ENCODE measurements at regions not wholly inside any gene's neighbourhood (a gene's known extent, or its start where the extent isn't known, plus 50 kb on each side); places are given as distances from the start of the nearest gene placed in this dataset.

DNA sequence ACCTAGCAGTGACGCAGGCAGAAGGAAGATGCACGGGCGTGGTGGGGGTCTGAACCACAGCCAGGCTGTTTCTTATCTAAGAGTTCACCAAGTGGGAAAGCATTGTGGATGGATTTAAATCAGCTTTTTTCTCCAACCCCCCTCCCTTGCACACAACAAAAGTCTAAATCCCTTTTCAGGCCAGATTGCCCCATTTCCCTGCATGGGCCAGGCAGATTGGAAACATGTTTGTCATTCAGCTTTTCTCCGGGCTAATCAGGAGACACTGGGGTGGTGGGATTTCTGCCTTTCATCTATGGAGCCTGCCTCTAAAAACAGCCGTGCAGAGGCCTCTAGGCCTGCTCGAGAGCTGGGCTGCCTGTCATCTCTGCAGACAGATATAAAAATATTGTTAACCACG, 166.3 kb upstream of the LEF1 start:
- Histone ChIP-seq H3K27ac (ENCODE audit: low read depth, low read length) (no peak overlapping the region), H2BK12ac (ENCODE audit: low read length) (peak overlapping the region; percentile 16), H2BK120ac (ENCODE audit: insufficient read depth, low read length, poor library complexity) (no peak overlapping the region), H2AFZ (ENCODE audit: insufficient read depth, low read length, poor library complexity) (no peak overlapping the region), H4K8ac (ENCODE audit: low read depth, low read length) (no peak overlapping the region), H3K36me3 (ENCODE audit: control insufficient read depth in 1 of 2, insufficient read depth in 2 of 2, low read length in 2 of 2) (no peaks in the 10 kb centered on the region), H3K4ac (ENCODE audit: low read depth, low read length) (no peak overlapping the region), H3K9me3 (ENCODE audit: insufficient read depth, low read depth, low read length) (no peaks in the 10 kb centered on the region), H3K23ac (ENCODE audit: low read length) (no peak overlapping the region), H3K4me3 (ENCODE audit: low read depth, low read length) (no peak overlapping the region), H3K18ac (ENCODE audit: low read length) (no peak overlapping the region), H4K12ac (ENCODE audit: low read depth, low read length) (no peak overlapping the region), H3K79me1 (ENCODE audit: low read length) (peaks cover 11% of the 10 kb centered on the region), H3K27me3 (ENCODE audit: insufficient read depth, low read length) (no peaks in the 10 kb centered on the region), H3K14ac (ENCODE audit: low read length) (no peak overlapping the region), H3K79me2 (ENCODE audit: control insufficient read depth, insufficient read depth, low read length, poor library complexity) (no peaks in the 10 kb centered on the region), H3K4me1 (ENCODE audit: control insufficient read depth in 1 of 2, insufficient read depth in 2 of 2, low read length in 2 of 2) (peaks cover 5 to 12% of the 10 kb centered on the region in 2 experiments), H2BK5ac (ENCODE audit: low read depth, low read length, poor library complexity) (no peak overlapping the region), H2AK5ac (ENCODE audit: low read length) (no peak overlapping the region), H4K91ac (ENCODE audit: low read depth, low read length) (peak overlapping the region; percentile 69), H3K4me2 (ENCODE audit: low read length) (no peak overlapping the region), H3K9ac (ENCODE audit: low read length) (no peak overlapping the region)
- DNase-seq = no peak
- no CpG with 5 or more reads among the region's 7 CpGs for WGBS (ENCODE audit: extremely low coverage, insufficient coverage, insufficient read length)

DNA sequence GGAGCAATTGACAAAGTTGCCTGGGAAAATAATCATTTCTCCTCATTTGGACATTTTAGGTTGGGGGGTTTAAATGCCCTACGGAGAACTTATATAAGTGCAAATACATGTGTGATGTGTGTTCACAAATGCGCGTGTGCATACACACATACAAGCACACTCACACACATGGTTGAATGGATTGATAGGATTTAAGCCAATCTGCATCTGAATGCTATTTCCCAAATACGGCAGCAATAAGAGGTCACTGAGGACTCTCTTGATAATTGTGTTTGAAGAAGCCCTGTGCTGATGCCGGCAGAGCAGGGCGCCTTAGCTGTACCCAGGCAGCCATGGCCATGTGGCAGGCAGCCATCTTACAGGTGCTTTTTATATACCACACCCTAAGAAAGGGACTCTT, 165.3 kb upstream of the LEF1 start:
- no peaks in the 10 kb centered on the region for H3K9me3 ChIP-seq (ENCODE audit: insufficient read depth, low read depth, low read length)
- no peak for DNase-seq
- H3K4me3 ChIP-seq (ENCODE audit: low read depth, low read length) = no peak overlapping the region
- no peak overlapping the region for H4K12ac ChIP-seq (ENCODE audit: low read depth, low read length)
- peaks cover 11% of the 10 kb centered on the region for H3K79me1 ChIP-seq (ENCODE audit: low read length)
- no peak overlapping the region for H2BK120ac ChIP-seq (ENCODE audit: insufficient read depth, low read length, poor library complexity)
- no peak overlapping the region for H3K14ac ChIP-seq (ENCODE audit: low read length)
- no peak overlapping the region for H4K91ac ChIP-seq (ENCODE audit: low read depth, low read length)
- no peak overlapping the region for H2BK5ac ChIP-seq (ENCODE audit: low read depth, low read length, poor library complexity)
- no peak overlapping the region for H3K27ac ChIP-seq (ENCODE audit: low read depth, low read length)
- H3K79me2 ChIP-seq (ENCODE audit: control insufficient read depth, insufficient read depth, low read length, poor library complexity) = no peaks in the 10 kb centered on the region
- no peak overlapping the region for H2AK5ac ChIP-seq (ENCODE audit: low read length)
- no peak overlapping the region for H3K9ac ChIP-seq (ENCODE audit: low read length)
- no CpG with 5 or more reads among the region's 6 CpGs for WGBS (ENCODE audit: extremely low coverage, insufficient coverage, insufficient read length)
- no peaks in the 10 kb centered on the region for H3K27me3 ChIP-seq (ENCODE audit: insufficient read depth, low read length)
- H3K23ac ChIP-seq (ENCODE audit: low read length) = no peak overlapping the region
- no peak overlapping the region for H4K8ac ChIP-seq (ENCODE audit: low read depth, low read length)
- no peaks in the 10 kb centered on the region for H3K36me3 ChIP-seq (ENCODE audit: control insufficient read depth in 1 of 2, insufficient read depth in 2 of 2, low read length in 2 of 2)
- no peak overlapping the region for H3K18ac ChIP-seq (ENCODE audit: low read length)
- H3K4me2 ChIP-seq (ENCODE audit: low read length) = no peak overlapping the region
- H2AFZ ChIP-seq (ENCODE audit: insufficient read depth, low read length, poor library complexity) = no peak overlapping the region
- H3K4me1 ChIP-seq (ENCODE audit: control insufficient read depth in 1 of 2, insufficient read depth in 2 of 2, low read length in 2 of 2) = peaks cover 5 to 12% of the 10 kb centered on the region in 2 experiments
- H2BK12ac ChIP-seq (ENCODE audit: low read length) = no peak overlapping the region
- H3K4ac ChIP-seq (ENCODE audit: low read depth, low read length) = no peak overlapping the region

DNA sequence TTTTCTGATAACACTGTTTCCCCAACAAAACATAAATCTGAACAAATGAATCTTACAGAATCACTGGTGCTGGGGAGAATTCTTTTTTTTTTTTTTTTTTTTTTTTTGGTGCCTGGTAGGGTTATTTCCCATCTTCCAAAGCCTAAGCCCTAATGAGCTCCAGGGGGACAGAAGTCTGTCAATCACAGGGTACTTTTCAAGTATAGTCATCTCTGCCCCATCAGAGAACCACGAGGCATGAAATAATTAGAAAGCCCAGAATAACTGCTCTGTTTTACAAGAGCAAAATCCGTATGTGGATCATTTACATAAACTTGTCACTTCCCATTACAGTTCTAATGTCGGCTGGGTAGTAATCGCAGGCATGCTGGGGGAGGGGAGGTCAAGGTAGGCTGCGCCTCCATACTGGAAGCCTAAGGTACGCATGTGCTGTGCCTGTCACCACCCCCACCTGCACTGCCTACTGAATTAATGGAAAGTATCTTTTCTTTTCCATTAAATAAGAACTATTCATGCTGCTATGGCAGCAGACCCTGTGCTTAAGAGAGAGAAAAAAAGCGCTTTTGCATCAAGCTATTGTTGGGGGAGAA, 164.7 kb upstream of the LEF1 start:
- Histone ChIP-seq H3K4me3 (ENCODE audit: low read depth, low read length) (no peak overlapping the region), H3K4me2 (ENCODE audit: low read length) (no peak overlapping the region), H3K14ac (ENCODE audit: low read length) (no peak overlapping the region), H3K79me1 (ENCODE audit: low read length) (peaks cover 9% of the 10 kb centered on the region), H3K23ac (ENCODE audit: low read length) (no peak overlapping the region), H3K18ac (ENCODE audit: low read length) (no peak overlapping the region), H2AFZ (ENCODE audit: insufficient read depth, low read length, poor library complexity) (no peak overlapping the region), H4K12ac (ENCODE audit: low read depth, low read length) (no peak overlapping the region), H3K4ac (ENCODE audit: low read depth, low read length) (no peak overlapping the region), H2BK120ac (ENCODE audit: insufficient read depth, low read length, poor library complexity) (no peak overlapping the region), H3K36me3 (ENCODE audit: control insufficient read depth in 1 of 2, insufficient read depth in 2 of 2, low read length in 2 of 2) (no peaks in the 10 kb centered on the region), H3K79me2 (ENCODE audit: control insufficient read depth, insufficient read depth, low read length, poor library complexity) (no peaks in the 10 kb centered on the region), H3K9me3 (ENCODE audit: insufficient read depth, low read depth, low read length) (no peaks in the 10 kb centered on the region), H2BK12ac (ENCODE audit: low read length) (no peak overlapping the region), H3K9ac (ENCODE audit: low read length) (no peak overlapping the region), H3K4me1 (ENCODE audit: control insufficient read depth in 1 of 2, insufficient read depth in 2 of 2, low read length in 2 of 2) (peaks cover 4 to 10% of the 10 kb centered on the region in 2 experiments), H3K27ac (ENCODE audit: low read depth, low read length) (no peak overlapping the region), H3K27me3 (ENCODE audit: insufficient read depth, low read length) (no peaks in the 10 kb centered on the region), H2BK5ac (ENCODE audit: low read depth, low read length, poor library complexity) (no peak overlapping the region), H2AK5ac (ENCODE audit: low read length) (no peak overlapping the region), H4K8ac (ENCODE audit: low read depth, low read length) (no peak overlapping the region), H4K91ac (ENCODE audit: low read depth, low read length) (peak overlapping the region; percentile 21)
- no peak for DNase-seq
- no CpG with 5 or more reads among the region's 7 CpGs for WGBS (ENCODE audit: extremely low coverage, insufficient coverage, insufficient read length)

DNA sequence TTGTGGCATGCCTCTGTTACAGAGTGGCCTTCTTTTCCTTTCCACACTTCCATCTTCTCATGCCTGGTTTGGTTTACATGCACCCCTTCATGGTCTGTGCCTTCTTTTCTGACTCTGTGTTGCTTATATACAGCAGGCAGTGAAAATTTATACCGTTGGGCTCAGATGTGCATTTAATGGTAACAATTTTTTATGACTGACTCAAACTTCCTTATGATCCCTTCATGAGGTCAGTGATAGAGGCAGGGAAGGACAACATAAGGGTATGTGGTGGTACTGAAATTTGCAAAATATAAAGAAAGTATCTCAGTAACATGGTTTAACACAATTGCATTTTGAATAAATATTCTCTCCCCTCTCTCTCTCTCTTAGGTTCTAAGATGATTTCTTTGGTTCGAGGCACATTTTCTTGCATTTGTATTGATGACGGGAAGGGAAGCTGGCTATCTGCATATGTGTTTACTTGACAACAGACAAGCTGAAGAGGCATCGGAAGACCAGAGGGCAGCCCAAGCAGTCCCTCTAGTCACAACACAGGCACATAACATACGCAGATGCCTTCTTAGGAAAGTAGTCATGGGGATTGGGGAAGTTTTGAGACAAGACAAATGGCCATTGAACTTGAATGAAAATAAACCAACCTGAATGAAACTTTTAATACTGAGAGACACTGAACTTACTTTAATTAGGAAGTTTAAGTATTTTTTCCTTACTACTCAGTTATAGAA, 163.3 kb upstream of the LEF1 start:
- Histone ChIP-seq H3K4ac (ENCODE audit: low read depth, low read length) (no peak overlapping the region), H4K91ac (ENCODE audit: low read depth, low read length) (no peak overlapping the region), H3K4me2 (ENCODE audit: low read length) (no peak overlapping the region), H4K12ac (ENCODE audit: low read depth, low read length) (no peak overlapping the region), H3K4me1 (ENCODE audit: control insufficient read depth in 1 of 2, insufficient read depth in 2 of 2, low read length in 2 of 2) (peaks cover 3 to 9% of the 10 kb centered on the region in 2 experiments), H2BK12ac (ENCODE audit: low read length) (no peak overlapping the region), H3K9ac (ENCODE audit: low read length) (no peak overlapping the region), H3K36me3 (ENCODE audit: control insufficient read depth in 1 of 2, insufficient read depth in 2 of 2, low read length in 2 of 2) (no peaks in the 10 kb centered on the region), H3K27me3 (ENCODE audit: insufficient read depth, low read length) (no peaks in the 10 kb centered on the region), H3K23ac (ENCODE audit: low read length) (no peak overlapping the region), H2AFZ (ENCODE audit: insufficient read depth, low read length, poor library complexity) (no peak overlapping the region), H3K14ac (ENCODE audit: low read length) (no peak overlapping the region), H3K79me2 (ENCODE audit: control insufficient read depth, insufficient read depth, low read length, poor library complexity) (no peaks in the 10 kb centered on the region), H3K4me3 (ENCODE audit: low read depth, low read length) (no peak overlapping the region), H3K27ac (ENCODE audit: low read depth, low read length) (no peak overlapping the region), H3K9me3 (ENCODE audit: insufficient read depth, low read depth, low read length) (no peaks in the 10 kb centered on the region), H2BK120ac (ENCODE audit: insufficient read depth, low read length, poor library complexity) (no peak overlapping the region), H2AK5ac (ENCODE audit: low read length) (no peak overlapping the region), H3K79me1 (ENCODE audit: low read length) (peaks cover 7% of the 10 kb centered on the region), H2BK5ac (ENCODE audit: low read depth, low read length, poor library complexity) (no peak overlapping the region), H4K8ac (ENCODE audit: low read depth, low read length) (no peak overlapping the region), H3K18ac (ENCODE audit: low read length) (no peak overlapping the region)
- no peak for DNase-seq
- no CpG with 5 or more reads among the region's 5 CpGs for WGBS (ENCODE audit: extremely low coverage, insufficient coverage, insufficient read length)

Measured in trophoblast cell (in vitro differentiated cells and primary cell).